ENCODE measurements at regions not wholly inside any gene's neighbourhood (a gene's known extent, or its start where the extent isn't known, plus 50 kb on each side); places are given as distances from the start of the nearest gene placed in this dataset.

GRCh38 chr2:13611939-13612338 lies 895.2 kb downstream of the TRIB2 start:
- peaks cover 7% of the 10 kb centered on the region for H3K9me3 Mint-ChIP-seq
- TF ChIP-seq CTCF (IDR thresholded peaks at IDR 0.05), result no peak
- DNase-seq, result no peak
- H3K27me3 Mint-ChIP-seq, result no peaks in the 10 kb centered on the region
- POLR2A ChIA-PET, result interaction anchor here (0.6 kb wide), 1 partner anchor 8 kb away, joined by 3 read pairs; no protein-coding TSS in a partner anchor
- H3K4me1 Mint-ChIP-seq (ENCODE audit: low read depth), result no peaks in the 10 kb centered on the region
- ATAC-seq, result no peak
- no peak overlapping the region for H3K27ac Mint-ChIP-seq
- no peak overlapping the region for H3K4me3 Mint-ChIP-seq
- intact Hi-C loops (cut with micrococcal nuclease), result no loop called here
- no peaks in the 10 kb centered on the region for H3K36me3 Mint-ChIP-seq (ENCODE audit: low read depth)
- CTCF ChIA-PET, result interaction anchor here (1.0 kb wide), 1 partner anchor 9 kb away, joined by 3 read pairs; no protein-coding TSS in a partner anchor

- DNase-seq (no peak), ATAC-seq (no peak)
- CTCF ChIA-PET, result no interaction called here
- peaks cover 14% of the 10 kb centered on the region for H3K9me3 Mint-ChIP-seq
- no peak overlapping the region for H3K27ac Mint-ChIP-seq
- no peak overlapping the region for H3K4me3 Mint-ChIP-seq
- POLR2A ChIA-PET, result no interaction called here
- no peaks in the 10 kb centered on the region for H3K36me3 Mint-ChIP-seq (ENCODE audit: low read depth)
- no peaks in the 10 kb centered on the region for H3K27me3 Mint-ChIP-seq
- no peak for TF ChIP-seq CTCF (IDR thresholded peaks at IDR 0.05)
- no peaks in the 10 kb centered on the region for H3K4me1 Mint-ChIP-seq (ENCODE audit: low read depth)
- intact Hi-C loops (cut with micrococcal nuclease), result no loop called here
Observed at GRCh38 chr2:13616059-13616458, 899.3 kb downstream of the TRIB2 start.

GRCh38 chr2:13616616-13617015 lies 899.9 kb downstream of the TRIB2 start:
- intact Hi-C loops (cut with micrococcal nuclease), result no loop called here
- CTCF ChIA-PET, result no interaction called here

GRCh38 chr2:13628122-13628521 lies 911.4 kb downstream of the TRIB2 start:
- Mint-ChIP-seq H3K27me3 (no peaks in the 10 kb centered on the region), H3K27ac (no peak overlapping the region), H3K9me3 (peaks cover 5% of the 10 kb centered on the region), H3K4me3 (no peak overlapping the region), H3K36me3 (ENCODE audit: low read depth) (no peaks in the 10 kb centered on the region), H3K4me1 (ENCODE audit: low read depth) (no peaks in the 10 kb centered on the region)
- no peak for DNase-seq
- CTCF ChIA-PET, result no interaction called here
- intact Hi-C loops (cut with micrococcal nuclease), result no loop called here
- ATAC-seq, result no peak
- POLR2A ChIA-PET, result no interaction called here
- no peak for TF ChIP-seq CTCF (IDR thresholded peaks at IDR 0.05)

More at GRCh38 chr2:13616616-13617015, 899.9 kb downstream of the TRIB2 start:
- no peaks in the 10 kb centered on the region for H3K36me3 Mint-ChIP-seq (ENCODE audit: low read depth)
- H3K27ac Mint-ChIP-seq, result no peak overlapping the region
- ATAC-seq, result no peak
- H3K4me1 Mint-ChIP-seq (ENCODE audit: low read depth), result no peaks in the 10 kb centered on the region
- no peak for TF ChIP-seq CTCF (IDR thresholded peaks at IDR 0.05)
- H3K4me3 Mint-ChIP-seq, result no peak overlapping the region
- H3K27me3 Mint-ChIP-seq, result no peaks in the 10 kb centered on the region
- POLR2A ChIA-PET, result no interaction called here
- peaks cover 9% of the 10 kb centered on the region for H3K9me3 Mint-ChIP-seq
- DNase-seq, result no peak

- TF ChIP-seq CTCF (IDR thresholded peaks at IDR 0.05), result no peak
- H3K27me3 Mint-ChIP-seq, result no peaks in the 10 kb centered on the region
- DNase-seq (no peak), ATAC-seq (no peak)
- H3K27ac Mint-ChIP-seq, result no peak overlapping the region
- H3K36me3 Mint-ChIP-seq (ENCODE audit: low read depth), result no peaks in the 10 kb centered on the region
- no peaks in the 10 kb centered on the region for H3K4me1 Mint-ChIP-seq (ENCODE audit: low read depth)
- CTCF ChIA-PET, result no interaction called here
- POLR2A ChIA-PET, result no interaction called here
- intact Hi-C loops (cut with micrococcal nuclease), result no loop called here
- H3K4me3 Mint-ChIP-seq, result no peak overlapping the region
- H3K9me3 Mint-ChIP-seq, result peaks cover 5% of the 10 kb centered on the region
Observed at GRCh38 chr2:13638181-13638580, 921.4 kb downstream of the TRIB2 start.

All from activated CD8-positive, alpha-beta T cell treated with anti-CD3 and anti-CD28 coated beads for 36 hours (primary cell).